B cell (primary cell): ENCODE measurements at regions not wholly inside any gene's neighbourhood (a gene's known extent, or its start where the extent isn't known, plus 50 kb on each side); places are given as distances from the start of the nearest gene placed in this dataset.

Experiments
- CTCF ChIP-seq: fragments of 200-600 bp; IDR thresholded peaks from one replicate; pipeline ENCODE4 v1.8.0; 2022; ENCODE audit warnings: antibody characterized with exemption, mild to moderate bottlenecking
- EZH2 ChIP-seq: IDR thresholded peaks from 2 replicates; pipeline ENCODE4 v1.6.1; 2012; ENCODE audit warnings: borderline replicate concordance, low read depth, mild to moderate bottlenecking, moderate library complexity, low read length; ENCODE audit not compliant: insufficient read depth, poor library complexity, severe bottlenecking

GRCh38 chr4:4730249-4730648 is 129.2 kb upstream of the MSX1 start:
- TF ChIP-seq CTCF (no peak), EZH2 (no peak)
